GM23338 (cell line): ENCODE measurements at regions not wholly inside any gene's neighbourhood (a gene's known extent, or its start where the extent isn't known, plus 50 kb on each side); places are given as distances from the start of the nearest gene placed in this dataset.

Experiments
- ATAC-seq: fragments of 200-7000 bp; cut with Tn5 transposase; 3 replicates; pipeline ENCODE4 v1.9.1; 2020
- DNase-seq: peaks from one replicate; pipeline ENCODE4 v3.0.0-alpha.2; 2015; ENCODE audit warnings: low spot score
- H2AFZ ChIP-seq: fragments of 200-600 bp; sonication (generic); 2 replicates; pipeline ENCODE4 v1.8.0; 2016; ENCODE audit warnings: antibody characterized with exemption, mild to moderate bottlenecking, moderate library complexity
- H3F3A ChIP-seq: fragments of 200-600 bp; sonication (generic); replicated peaks from 2 replicates; pipeline ENCODE4 v1.8.0; 2017; ENCODE audit warnings: antibody characterized with exemption, mixed run types, low read depth
- H3K27ac ChIP-seq: fragments of 200-600 bp; sonication (generic); 2 replicates; pipeline ENCODE4 v1.6.1; 2016; ENCODE audit warnings: low read depth
- H3K27me3 ChIP-seq: fragments of 200-600 bp; sonication (generic); 2 replicates; pipeline ENCODE4 v1.8.0; 2016; ENCODE audit warnings: mild to moderate bottlenecking, mixed run types, moderate library complexity; ENCODE audit not compliant: insufficient read depth
- H3K36me3 ChIP-seq: fragments of 200-600 bp; sonication (generic); 2 replicates; pipeline ENCODE4 v1.8.0; 2016; ENCODE audit warnings: mild to moderate bottlenecking; ENCODE audit not compliant: insufficient read depth
- H3K4me1 ChIP-seq: fragments of 200-600 bp; sonication (generic); 2 replicates; pipeline ENCODE4 v1.8.0; 2016; ENCODE audit warnings: mild to moderate bottlenecking, moderate library complexity; ENCODE audit not compliant: insufficient read depth
- H3K4me2 ChIP-seq: fragments of 200-600 bp; sonication (generic); 2 replicates; pipeline ENCODE4 v1.7.1; 2017; ENCODE audit warnings: mixed run types
- H3K4me3 ChIP-seq: fragments of 200-600 bp; sonication (generic); 2 replicates; pipeline ENCODE4 v1.6.1; 2016; ENCODE audit warnings: mixed run types
- H3K79me2 ChIP-seq: fragments of 200-600 bp; sonication (generic); replicated peaks from 2 replicates; pipeline ENCODE4 v1.8.0; 2017; ENCODE audit warnings: mild to moderate bottlenecking; ENCODE audit not compliant: insufficient read depth
- H3K9me2 ChIP-seq: fragments of 200-600 bp; sonication (generic); 2 replicates; pipeline ENCODE4 v1.8.0; 2017; ENCODE audit not compliant: insufficient read depth
- H4K20me1 ChIP-seq: fragments of 200-600 bp; sonication (generic); replicated peaks from 2 replicates; pipeline ENCODE4 v1.8.0; 2017; ENCODE audit warnings: mild to moderate bottlenecking; ENCODE audit not compliant: insufficient read depth
- H3K27ac Mint-ChIP-seq: 2 replicates; pipeline ENCODE4 v1.8.0; 2020; ENCODE audit warnings: inconsistent platforms, mild to moderate bottlenecking, moderate library complexity, mixed read lengths
- H3K27me3 Mint-ChIP-seq: 3 replicates; pipeline ENCODE4 v1.8.0; 2022; ENCODE audit warnings: low read depth, mild to moderate bottlenecking, moderate library complexity, mixed read lengths, inconsistent platforms; ENCODE audit not compliant: insufficient read depth, poor library complexity
- H3K36me3 Mint-ChIP-seq: 3 replicates; pipeline ENCODE4 v1.8.0; 2021; ENCODE audit warnings: low read depth, mild to moderate bottlenecking, inconsistent platforms, moderate library complexity, mixed read lengths
- H3K4me1 Mint-ChIP-seq: 3 replicates; pipeline ENCODE4 v1.8.0; 2020; ENCODE audit warnings: mild to moderate bottlenecking, inconsistent platforms, mixed read lengths
- H3K4me3 Mint-ChIP-seq: 3 replicates; pipeline ENCODE4 v1.8.0; 2021; ENCODE audit warnings: moderate library complexity, mild to moderate bottlenecking, inconsistent platforms, mixed read lengths
- H3K9me3 Mint-ChIP-seq: 3 replicates; pipeline ENCODE4 v1.8.0; 2020; ENCODE audit warnings: moderate library complexity, mild to moderate bottlenecking, inconsistent platforms, mixed read lengths
- CREB1 ChIP-seq: fragments of 250-450 bp; sonication (Bioruptor Pico); IDR thresholded peaks from 2 replicates; pipeline ENCODE4 v1.5.0; 2020; ENCODE audit warnings: low read depth, mild to moderate bottlenecking, moderate library complexity
- CTCF ChIP-seq, 2 experiments: fragments of 200-600 bp in 1 of 2; sonication (generic) in 1 of 2; conservative IDR thresholded peaks; 2 replicates each; pipeline versions ENCODE4 v1.5.1 to v1.6.1; 2016 to 2017; ENCODE audit warnings: antibody characterized with exemption in 2 of 2, low read depth in 2 of 2, mild to moderate bottlenecking in 2 of 2, moderate library complexity in 1 of 2
- ETS1 ChIP-seq: IDR thresholded peaks from 2 replicates; pipeline ENCODE4 v1.6.1; 2016; ENCODE audit warnings: antibody characterized with exemption
- EZH2 ChIP-seq: fragments of 200-600 bp; sonication (generic); IDR thresholded peaks from one replicate; pipeline ENCODE4 v1.8.0; 2017; ENCODE audit warnings: antibody characterized with exemption, mild to moderate bottlenecking, low read depth; ENCODE audit not compliant: unreplicated experiment
- EZH2phosphoT487 ChIP-seq: fragments of 200-600 bp; sonication (generic); IDR thresholded peaks from one replicate; pipeline ENCODE4 v1.8.1; 2018; ENCODE audit warnings: antibody characterized with exemption; ENCODE audit not compliant: unreplicated experiment
- JUNB ChIP-seq: IDR thresholded peaks from one replicate; pipeline ENCODE4 v1.6.1; 2016; ENCODE audit warnings: antibody characterized with exemption; ENCODE audit not compliant: unreplicated experiment
- POLR2AphosphoS5 ChIP-seq: IDR thresholded peaks from 2 replicates; pipeline ENCODE4 v1.6.1; 2016; ENCODE audit warnings: antibody characterized with exemption, low read depth
- REST ChIP-seq: IDR thresholded peaks from one replicate; pipeline ENCODE4 v1.6.1; 2018; ENCODE audit warnings: antibody characterized with exemption; ENCODE audit not compliant: unreplicated experiment
- STAT1 ChIP-seq: IDR thresholded peaks from one replicate; pipeline ENCODE4 v1.6.1; 2016; ENCODE audit warnings: antibody characterized with exemption; ENCODE audit not compliant: unreplicated experiment
- ZNF114 ChIP-seq: fragments of 250-450 bp; sonication (Bioruptor Pico); IDR thresholded peaks from 2 replicates; pipeline ENCODE4 v1.5.0; 2020; ENCODE audit warnings: mild to moderate bottlenecking, moderate library complexity
- ZNF331 ChIP-seq: fragments of 250-450 bp; sonication (Bioruptor Pico); IDR thresholded peaks from 2 replicates; pipeline ENCODE4 v1.5.0; 2020; ENCODE audit warnings: low read depth, mild to moderate bottlenecking, moderate library complexity

GRCh38 chr10:35699848-35700486, 57.9 kb upstream of the FZD8 start:
- TF ChIP-seq ZNF331 (CRISPR knock-in tag) (no peak), POLR2AphosphoS5 (no peak), CREB1 (no peak)
- peak overlapping the region; percentile 60 for H3K4me2 ChIP-seq
- Mint-ChIP-seq H3K27me3 (peaks cover 5% of the 10 kb centered on the region), H3K9me3 (no peaks in the 10 kb centered on the region), H3K4me1 (peaks cover 35% of the 10 kb centered on the region), H3K27ac (no peak overlapping the region), H3K36me3 (no peaks in the 10 kb centered on the region), H3K4me3 (no peak overlapping the region)
- no peak for DNase-seq
- H2AFZ ChIP-seq: peak overlapping the region; percentile 29; the same call in 1 of the 2 replicates
- H3F3A ChIP-seq: no peaks in the 10 kb centered on the region
- no peak overlapping the region for H3K4me3 ChIP-seq
- peaks cover 35% of the 10 kb centered on the region for H3K4me1 ChIP-seq
- no peaks in the 10 kb centered on the region for H3K9me2 ChIP-seq
- H4K20me1 ChIP-seq: no peaks in the 10 kb centered on the region
- peaks cover 8% of the 10 kb centered on the region; the same call in 1 of the 2 replicates for H3K27me3 ChIP-seq
- H3K36me3 ChIP-seq: no peaks in the 10 kb centered on the region
- no peak; the same call in 2 of the 3 replicates for ATAC-seq
- no peaks in the 10 kb centered on the region for H3K79me2 ChIP-seq
- H3K27ac ChIP-seq: no peak overlapping the region

GRCh38 chr10:35696392-35697287, 54.5 kb upstream of the FZD8 start:
- Mint-ChIP-seq H3K9me3 (no peaks in the 10 kb centered on the region), H3K27ac (no peak overlapping the region), H3K36me3 (no peaks in the 10 kb centered on the region), H3K4me1 (peaks cover 56% of the 10 kb centered on the region), H3K27me3 (peaks cover 4% of the 10 kb centered on the region), H3K4me3 (no peak overlapping the region)
- Histone ChIP-seq H3K36me3 (no peaks in the 10 kb centered on the region), H3F3A (no peaks in the 10 kb centered on the region), H3K79me2 (no peaks in the 10 kb centered on the region), H3K4me3 (no peak overlapping the region), H3K4me1 (peaks cover 43% of the 10 kb centered on the region), H4K20me1 (no peaks in the 10 kb centered on the region), H3K4me2 (peak overlapping the region; percentile 60), H3K27me3 (peaks cover 8% of the 10 kb centered on the region; the same call in 1 of the 2 replicates), H3K27ac (no peak overlapping the region), H2AFZ (no peak overlapping the region), H3K9me2 (no peaks in the 10 kb centered on the region)
- DNase-seq (no peak), ATAC-seq (no peak)
- TF ChIP-seq JUNB: no peak

GRCh38 chr10:35693800-35694199, 51.7 kb upstream of the FZD8 start:
- DNase-seq: no peak
- Histone ChIP-seq H2AFZ (no peak overlapping the region), H3F3A (peaks cover 4% of the 10 kb centered on the region; the same call in 1 of the 2 replicates), H3K9me2 (no peaks in the 10 kb centered on the region; the same call in 1 of the 2 replicates), H4K20me1 (no peaks in the 10 kb centered on the region), H3K79me2 (no peaks in the 10 kb centered on the region), H3K4me2 (no peak overlapping the region), H3K36me3 (no peaks in the 10 kb centered on the region), H3K4me3 (no peak overlapping the region), H3K27me3 (peaks cover 8% of the 10 kb centered on the region; the same call in 1 of the 2 replicates), H3K4me1 (peaks cover 50% of the 10 kb centered on the region), H3K27ac (no peak overlapping the region)
- peaks cover 55% of the 10 kb centered on the region for H3K4me1 Mint-ChIP-seq
- no peak overlapping the region for H3K27ac Mint-ChIP-seq
- ATAC-seq: no peak
- TF ChIP-seq ETS1 (no peak), JUNB (no peak), STAT1 (no peak), POLR2AphosphoS5 (no peak), CREB1 (no peak), CTCF (conservative IDR thresholded peaks at IDR 0.05; ENCODE audit: low read depth in 2 of 2) (no peak), EZH2phosphoT487 (no peak), REST (no peak), EZH2 (no peak), ZNF114 (CRISPR knock-in tag) (no peak)
- no peaks in the 10 kb centered on the region for H3K9me3 Mint-ChIP-seq
- H3K4me3 Mint-ChIP-seq: no peak overlapping the region
- H3K27me3 Mint-ChIP-seq: peaks cover 11% of the 10 kb centered on the region
- no peaks in the 10 kb centered on the region for H3K36me3 Mint-ChIP-seq
